22Rv1 (cell line): ENCODE measurements at regions not wholly inside any gene's neighbourhood (a gene's known extent, or its start where the extent isn't known, plus 50 kb on each side); places are given as distances from the start of the nearest gene placed in this dataset.

ENCODE experiments used
- H3K27ac ChIP-seq: fragments of 450-650 bp; 2 replicates; pipeline ENCODE4 v1.5.1; 2017
- CTCF ChIP-seq: fragments of 450-650 bp; IDR thresholded peaks from 2 replicates; pipeline ENCODE4 v1.5.1; 2017; ENCODE audit warnings: mild to moderate bottlenecking
- ZFX ChIP-seq: fragments of 450-650 bp; IDR thresholded peaks from 2 replicates; pipeline ENCODE4 v1.6.1; 2017; ENCODE audit warnings: antibody characterized with exemption, borderline replicate concordance

- TF ChIP-seq ZFX (no peak), CTCF (no peak)
- peak overlapping the region; percentile 31; the same call in 1 of the 2 replicates for H3K27ac ChIP-seq
Observed at GRCh38 chr9:82601293-82601771, 461.6 kb downstream of the RASEF start.

- no peak for TF ChIP-seq CTCF
- TF ChIP-seq ZFX: no peak
- H3K27ac ChIP-seq: peak overlapping the region; percentile 34
Observed at GRCh38 chr9:82604947-82605656, 457.8 kb downstream of the RASEF start.

- H3K27ac ChIP-seq: peak overlapping the region; percentile 34
Observed at GRCh38 chr9:82605657-82606031, 457.3 kb downstream of the RASEF start.

GRCh38 chr9:82606071-82606470 lies 456.9 kb downstream of the RASEF start:
- TF ChIP-seq CTCF (no peak), ZFX (no peak)
- peak overlapping the region; percentile 34; the same call in 1 of the 2 replicates for H3K27ac ChIP-seq

More at GRCh38 chr9:82605657-82606031, 457.3 kb downstream of the RASEF start:
- TF ChIP-seq ZFX (no peak), CTCF (no peak)

- TF ChIP-seq CTCF (peak; percentile 72), ZFX (no peak)
- H3K27ac ChIP-seq: peak overlapping the region; percentile 34; the same call in 1 of the 2 replicates
Observed at GRCh38 chr9:82606492-82607382, 456.2 kb downstream of the RASEF start.

GRCh38 chr9:82608487-82608886 lies 454.5 kb downstream of the RASEF start:
- TF ChIP-seq CTCF: no peak
- no peak for TF ChIP-seq ZFX
- H3K27ac ChIP-seq: no peak overlapping the region
